Prostate gland (tissue), 2 donors: ENCODE measurements at regions not wholly inside any gene's neighbourhood (a gene's known extent, or its start where the extent isn't known, plus 50 kb on each side); places are given as distances from the start of the nearest gene placed in this dataset.
"Not testable (repeated sequence)": the region's sequence is repeated elsewhere in the genome, so short reads cannot be mapped to it uniquely, and the experiment has no call there.

Source experiments
- DNase-seq: peaks from one replicate; pipeline ENCODE4 v3.0.0-alpha.2; 2019; ENCODE audit warnings: low spot score
- H3K27ac ChIP-seq, 2 donors: fragments of 200-600 bp; sonication (generic); 2 replicates each; pipeline ENCODE4 v1.5.1; 2017 to 2019
- H3K27me3 ChIP-seq: fragments of 200-600 bp; sonication (generic); replicated peaks from 2 replicates; pipeline ENCODE4 v1.5.1; 2019; ENCODE audit not compliant: insufficient read depth
- H3K36me3 ChIP-seq, 2 donors: fragments of 200-600 bp; sonication (generic); 1 replicate in 1 of 2; 2 replicates in 1 of 2; pipeline versions ENCODE4 v1.5.1 to v1.8.1; 2017 to 2019
- H3K4me1 ChIP-seq: fragments of 200-600 bp; sonication (generic); replicated peaks from 2 replicates; pipeline ENCODE4 v1.5.1; 2019
- H3K4me3 ChIP-seq, 2 donors: fragments of 200-600 bp; sonication (generic); 2 replicates each; pipeline ENCODE4 v1.5.1; 2017 to 2019
- H3K9me3 ChIP-seq: fragments of 200-600 bp; sonication (generic); 2 replicates; pipeline ENCODE4 v1.5.1; 2017
- POLR2A ChIP-seq: fragments of 450-650 bp; IDR thresholded peaks from one replicate; pipeline ENCODE4 v1.6.1; 2016; ENCODE audit warnings: antibody characterized with exemption, mild to moderate bottlenecking
- POLR2AphosphoS5 ChIP-seq: sonication (generic); formaldehyde crosslinking; IDR thresholded peaks from one replicate; pipeline ENCODE4 v1.6.1; 2017; ENCODE audit warnings: antibody characterized with exemption
- WGBS: methylation state at CpG from one replicate; pipeline ENCODE4 v1.1.5; 2018; 5-methylcytosine and 5-hydroxymethylcytosine counted together
- intact Hi-C: fragments of 100-400 bp; cut with DNase I; formaldehyde crosslinking; loops from one replicate; pipeline ENCODE4 v1.14.2; 2022
- TF ChIP-seq, protein P1 (sequence below), 4 experiments: fragments of 200-600 bp in 2 of 4; fragments of 450-650 bp in 2 of 4; sonication (generic) in 2 of 4; IDR thresholded peaks; 1 replicate in 3 of 4; 2 replicates in 1 of 4; pipeline ENCODE4 v1.5.1; 2016 to 2019; ENCODE audit warnings: antibody characterized with exemption in 4 of 4, mild to moderate bottlenecking in 2 of 4, moderate library complexity in 2 of 4

DNA sequence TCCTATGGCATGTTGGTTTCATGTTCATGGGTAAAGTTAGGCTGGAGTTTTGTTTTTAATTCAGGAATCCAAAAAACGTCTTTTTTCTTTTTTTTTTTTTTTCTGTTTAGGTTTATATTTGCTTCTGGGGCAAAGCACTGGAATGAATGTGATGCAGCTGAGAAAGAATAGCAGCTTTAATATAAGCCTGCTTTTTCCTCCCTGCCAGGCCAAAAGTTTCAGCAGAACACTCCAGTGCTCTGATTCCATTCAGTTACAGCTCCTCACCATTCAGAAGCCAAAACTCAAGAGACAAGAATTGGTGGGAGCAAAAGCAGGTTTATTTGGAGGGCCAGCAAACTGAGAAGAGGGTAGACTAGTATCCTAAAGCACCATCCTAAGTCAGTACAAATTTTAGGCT, 102.7 kb upstream of the PELI1 start:
- Histone ChIP-seq H3K4me1 (no peaks in the 10 kb centered on the region), H3K9me3 (no peaks in the 10 kb centered on the region), H3K4me3 (no peak overlapping the region), H3K36me3 (no peaks in the 10 kb centered on the region), H3K27me3 (no peaks in the 10 kb centered on the region), H3K27ac (no peak overlapping the region)
- DNase-seq: no peak
- WGBS: 55% methylated on average over 1 of the region's 1 CpG
- TF ChIP-seq, protein P1, sequence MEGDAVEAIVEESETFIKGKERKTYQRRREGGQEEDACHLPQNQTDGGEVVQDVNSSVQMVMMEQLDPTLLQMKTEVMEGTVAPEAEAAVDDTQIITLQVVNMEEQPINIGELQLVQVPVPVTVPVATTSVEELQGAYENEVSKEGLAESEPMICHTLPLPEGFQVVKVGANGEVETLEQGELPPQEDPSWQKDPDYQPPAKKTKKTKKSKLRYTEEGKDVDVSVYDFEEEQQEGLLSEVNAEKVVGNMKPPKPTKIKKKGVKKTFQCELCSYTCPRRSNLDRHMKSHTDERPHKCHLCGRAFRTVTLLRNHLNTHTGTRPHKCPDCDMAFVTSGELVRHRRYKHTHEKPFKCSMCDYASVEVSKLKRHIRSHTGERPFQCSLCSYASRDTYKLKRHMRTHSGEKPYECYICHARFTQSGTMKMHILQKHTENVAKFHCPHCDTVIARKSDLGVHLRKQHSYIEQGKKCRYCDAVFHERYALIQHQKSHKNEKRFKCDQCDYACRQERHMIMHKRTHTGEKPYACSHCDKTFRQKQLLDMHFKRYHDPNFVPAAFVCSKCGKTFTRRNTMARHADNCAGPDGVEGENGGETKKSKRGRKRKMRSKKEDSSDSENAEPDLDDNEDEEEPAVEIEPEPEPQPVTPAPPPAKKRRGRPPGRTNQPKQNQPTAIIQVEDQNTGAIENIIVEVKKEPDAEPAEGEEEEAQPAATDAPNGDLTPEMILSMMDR (IDR thresholded peaks at IDR 0.05): no peak
- intact Hi-C loops: no loop called here

- H3K36me3 ChIP-seq: no peaks in the 10 kb centered on the region
- H3K27me3 ChIP-seq: no peaks in the 10 kb centered on the region
- no peaks in the 10 kb centered on the region for H3K9me3 ChIP-seq
- H3K4me1 ChIP-seq: no peaks in the 10 kb centered on the region
- no peak overlapping the region for H3K27ac ChIP-seq
- 92% methylated on average over 3 of the region's 3 CpGs for WGBS
- TF ChIP-seq, protein P1 (IDR thresholded peaks at IDR 0.05): no peak
- TF ChIP-seq POLR2A (no peak), POLR2AphosphoS5 (no peak)
- H3K4me3 ChIP-seq: no peak overlapping the region
- DNase-seq: no peak
- intact Hi-C loops: no loop called here
Observed at GRCh38 chr2:64249426-64249825, 105.2 kb upstream of the PELI1 start.

GRCh38 chr2:64250063-64250462, 105.8 kb upstream of the PELI1 start:
- H3K27me3 ChIP-seq: no peaks in the 10 kb centered on the region
- no peak for TF ChIP-seq POLR2AphosphoS5
- TF ChIP-seq, protein P1 (IDR thresholded peaks at IDR 0.05): no peak
- no peak for DNase-seq
- no peaks in the 10 kb centered on the region for H3K9me3 ChIP-seq
- H3K27ac ChIP-seq: no peak overlapping the region
- 97% methylated on average over 2 of the region's 2 CpGs for WGBS
- no peaks in the 10 kb centered on the region for H3K36me3 ChIP-seq
- H3K4me3 ChIP-seq: no peak overlapping the region
- intact Hi-C loops: no loop called here
- no peaks in the 10 kb centered on the region for H3K4me1 ChIP-seq

DNA sequence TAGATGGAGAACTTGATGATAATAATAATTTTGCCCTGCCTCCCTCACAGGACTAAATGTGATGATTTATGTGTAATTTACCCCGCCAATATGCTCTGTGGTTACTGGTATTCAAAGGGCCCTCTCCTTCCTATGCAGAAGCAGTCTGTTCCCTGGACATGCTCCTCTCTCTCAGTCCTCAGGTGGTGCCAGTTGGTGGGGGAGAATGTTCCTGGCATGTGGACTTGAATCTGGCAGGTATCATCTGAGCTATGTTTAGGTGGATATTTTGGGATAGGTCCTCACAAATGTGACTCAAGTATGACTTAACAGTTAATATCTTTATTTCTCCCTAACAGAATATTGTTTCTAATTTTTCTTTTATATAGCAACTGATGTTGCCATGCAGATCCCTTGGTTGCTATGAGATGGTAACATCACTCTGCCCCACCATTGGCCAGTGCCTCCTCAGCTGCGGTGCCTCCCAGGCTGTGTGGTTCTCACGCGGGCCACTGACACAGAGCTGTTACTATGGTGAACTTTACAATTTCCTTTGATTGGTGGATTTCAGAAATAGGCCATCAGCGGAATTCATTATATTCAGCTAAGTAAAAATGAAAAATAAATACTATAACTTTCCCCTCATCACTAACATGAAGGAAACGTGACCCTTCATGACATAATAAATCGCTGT, 106.7 kb upstream of the PELI1 start:
- Histone ChIP-seq H3K36me3 (no peaks in the 10 kb centered on the region), H3K27me3 (no peaks in the 10 kb centered on the region), H3K4me1 (no peaks in the 10 kb centered on the region), H3K27ac (no peak overlapping the region), H3K4me3 (no peak overlapping the region), H3K9me3 (no peaks in the 10 kb centered on the region)
- TF ChIP-seq, protein P1 (IDR thresholded peaks at IDR 0.05): no peak
- TF ChIP-seq POLR2AphosphoS5 (no peak), POLR2A (no peak)
- 95% methylated on average over 7 of the region's 7 CpGs for WGBS
- intact Hi-C loops: no loop called here
- DNase-seq: no peak

DNA sequence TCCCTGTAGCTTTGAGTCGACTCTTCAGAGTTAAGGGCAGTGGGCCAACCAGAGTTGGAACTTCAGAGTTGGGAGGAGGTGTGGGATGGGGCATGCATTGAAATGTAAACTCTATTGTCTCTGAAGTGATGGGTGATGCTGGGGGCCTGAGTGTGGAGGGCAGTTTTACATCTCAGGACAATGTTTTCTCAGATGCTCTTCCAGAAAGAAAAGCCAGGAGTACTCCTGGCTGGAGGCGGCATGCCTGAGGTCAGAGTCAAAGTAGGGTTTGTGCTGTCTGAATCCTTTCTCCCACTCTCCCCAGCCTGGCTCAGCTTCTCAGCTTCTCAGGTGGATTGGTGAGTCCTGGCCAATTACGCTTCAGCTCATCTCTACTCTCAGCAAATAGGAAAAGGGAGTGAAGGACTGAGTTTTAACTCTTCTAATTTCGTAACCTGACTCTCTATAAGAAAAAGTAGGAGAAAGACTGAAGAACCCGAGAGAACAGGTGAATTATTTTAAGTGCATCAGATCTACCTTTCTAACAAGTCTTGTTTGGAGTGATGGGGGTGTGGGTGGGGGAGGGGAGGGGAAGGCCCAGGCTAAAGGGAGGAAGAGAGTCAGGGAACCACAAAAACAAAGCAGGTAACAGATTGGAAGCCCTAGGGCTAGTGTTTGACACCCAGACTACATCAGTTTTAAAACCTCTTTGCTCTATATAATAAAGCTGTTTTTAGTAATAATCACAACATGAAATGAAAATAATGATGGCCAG, 107.5 kb upstream of the PELI1 start:
- DNase-seq: no peak
- Histone ChIP-seq H3K4me1 (no peaks in the 10 kb centered on the region), H3K27me3 (no peaks in the 10 kb centered on the region), H3K27ac (no peak overlapping the region), H3K4me3 (no peak overlapping the region), H3K36me3 (no peaks in the 10 kb centered on the region), H3K9me3 (no peaks in the 10 kb centered on the region)
- no peak for TF ChIP-seq POLR2A
- no peak for TF ChIP-seq POLR2AphosphoS5
- TF ChIP-seq, protein P1 (IDR thresholded peaks at IDR 0.05): no peak
- intact Hi-C loops: no loop called here
- 86% methylated on average over 5 of the region's 5 CpGs for WGBS

- H3K4me3 ChIP-seq, DNase-seq, H3K36me3 ChIP-seq, H3K9me3 ChIP-seq, H3K4me1 ChIP-seq, intact Hi-C loops, H3K27ac ChIP-seq, H3K27me3 ChIP-seq: not testable (repeated sequence)
- 93% methylated on average over 11 of the region's 11 CpGs for WGBS
Observed at GRCh38 chr2:64252251-64252978, 108.2 kb upstream of the PELI1 start.

DNA sequence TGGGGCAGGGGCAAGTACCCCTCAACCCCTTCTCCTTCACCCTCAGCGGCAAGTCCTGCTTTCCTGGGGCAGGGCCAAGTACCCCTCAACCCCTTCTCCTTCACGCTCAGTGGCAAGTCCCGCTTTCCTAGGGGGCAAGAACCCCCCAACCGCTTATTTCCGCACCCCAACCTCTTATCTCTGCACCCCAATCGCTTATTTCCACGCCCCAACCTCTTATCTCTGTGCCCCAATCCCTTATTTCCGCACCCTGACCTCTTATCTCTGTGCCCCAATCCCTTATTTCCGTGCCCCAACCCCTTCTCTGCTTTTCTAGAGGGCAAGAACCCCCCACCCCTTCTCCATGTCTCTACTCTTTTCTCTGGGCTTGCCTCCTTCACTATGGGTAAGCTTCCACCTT, 109.2 kb upstream of the PELI1 start:
- WGBS: 94% methylated on average over 9 of the region's 9 CpGs
- H3K27ac ChIP-seq, H3K4me1 ChIP-seq, H3K27me3 ChIP-seq, H3K9me3 ChIP-seq, H3K4me3 ChIP-seq, H3K36me3 ChIP-seq, intact Hi-C loops, DNase-seq: not testable (repeated sequence)
